Activated B cell treated with CpG ODN at 0.5 μM for 24 hours (primary cell): ENCODE measurements at regions not wholly inside any gene's neighbourhood (a gene's known extent, or its start where the extent isn't known, plus 50 kb on each side); places are given as distances from the start of the nearest gene placed in this dataset.

ENCODE experiments used
- ATAC-seq: fragments of 200-7000 bp; cut with Tn5 transposase; one replicate; pipeline ENCODE4 v1.10.0; 2021; ENCODE audit warnings: low read depth, mild to moderate bottlenecking, moderate library complexity
- CTCF ChIA-PET: fragments of 350-600 bp; sonication (Branson Sonifier 250); formaldehyde crosslinking; loops from one replicate; lab custom pipeline; 2021; ENCODE audit warnings: antibody characterized with exemption; lab: Charles Lee
- POLR2A ChIA-PET: fragments of 350-600 bp; sonication (Branson Sonifier 250); formaldehyde crosslinking; loops from one replicate; lab custom pipeline; 2021; ENCODE audit warnings: antibody characterized with exemption; lab: Charles Lee
- DNase-seq: peaks from one replicate; pipeline ENCODE4 v3.0.0; 2022
- H3K27ac Mint-ChIP-seq: one replicate; pipeline ENCODE4 v1.8.0; 2020; ENCODE audit warnings: mixed read lengths
- H3K27me3 Mint-ChIP-seq: one replicate; pipeline ENCODE4 v1.8.0; 2021; ENCODE audit warnings: mixed read lengths
- H3K36me3 Mint-ChIP-seq: one replicate; pipeline ENCODE4 v1.8.0; 2021; ENCODE audit warnings: low read depth, mixed read lengths
- H3K4me1 Mint-ChIP-seq: one replicate; pipeline ENCODE4 v1.8.0; 2021; ENCODE audit warnings: mixed read lengths
- H3K4me3 Mint-ChIP-seq: one replicate; pipeline ENCODE4 v1.8.0; 2020; ENCODE audit warnings: mild to moderate bottlenecking, mixed read lengths
- H3K9me3 Mint-ChIP-seq: one replicate; pipeline ENCODE4 v1.8.0; 2020; ENCODE audit warnings: mixed read lengths
- CTCF ChIP-seq: fragments of 200-600 bp; IDR thresholded peaks from one replicate; pipeline ENCODE4 v1.8.0; 2022; ENCODE audit warnings: antibody characterized with exemption, mild to moderate bottlenecking
- intact Hi-C: fragments of 100-400 bp; cut with micrococcal nuclease; formaldehyde crosslinking; loops from one replicate; pipeline ENCODE4 v1.15.1; 2024

DNA sequence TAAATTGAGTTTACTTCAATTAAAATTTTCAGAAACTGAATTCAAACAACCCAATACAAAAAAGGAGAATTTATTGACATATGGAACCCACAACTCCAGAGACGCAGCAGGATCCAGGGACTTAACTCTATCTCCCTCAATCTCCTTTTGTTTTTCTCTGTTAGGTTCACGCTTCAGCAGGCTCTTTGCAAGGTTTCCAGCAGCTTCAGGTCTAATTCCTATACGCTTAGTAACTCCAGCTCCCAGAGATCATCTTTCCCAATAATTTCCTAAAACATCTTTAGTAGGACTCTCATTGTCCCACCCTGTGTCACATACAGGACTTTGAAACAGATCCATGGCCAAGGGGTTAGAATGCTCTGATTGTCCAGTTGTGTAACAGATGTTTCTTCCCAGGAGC, 175.2 kb downstream of the RMST start:
- intact Hi-C loops = no loop called here
- no peak for DNase-seq
- Mint-ChIP-seq H3K36me3 (no peaks in the 10 kb centered on the region), H3K9me3 (no peaks in the 10 kb centered on the region), H3K4me3 (no peak overlapping the region), H3K27ac (no peak overlapping the region), H3K27me3 (no peaks in the 10 kb centered on the region), H3K4me1 (no peaks in the 10 kb centered on the region)
- ATAC-seq = no peak
- ChIA-PET CTCF (no interaction called here), POLR2A (no interaction called here)
- no peak for TF ChIP-seq CTCF

GRCh38 chr12:97638739-97639138, 176.1 kb downstream of the RMST start:
- no peak for DNase-seq

DNA sequence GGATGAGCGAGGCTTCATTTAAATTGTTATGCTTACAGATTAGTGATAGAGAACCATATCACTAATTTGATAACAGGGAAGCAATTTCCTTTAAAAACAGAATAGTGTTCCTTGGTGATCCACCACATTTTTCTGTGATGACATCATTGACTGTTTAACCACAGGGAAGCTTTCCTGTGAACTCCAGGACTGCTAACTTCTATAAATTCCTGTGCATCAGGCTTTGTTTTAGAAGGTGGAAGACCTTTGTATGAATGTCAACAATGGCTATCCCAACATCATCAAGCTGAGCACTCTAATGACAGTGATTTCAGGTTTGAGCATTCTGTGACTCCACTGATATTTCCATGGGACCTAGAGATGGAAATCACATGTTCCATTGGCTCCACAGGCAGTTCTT, 177.1 kb downstream of the RMST start:
- ATAC-seq (no peak), DNase-seq (no peak)
- Mint-ChIP-seq H3K4me1 (no peaks in the 10 kb centered on the region), H3K27me3 (no peaks in the 10 kb centered on the region), H3K4me3 (no peak overlapping the region), H3K27ac (no peak overlapping the region), H3K36me3 (no peaks in the 10 kb centered on the region), H3K9me3 (peaks cover 2% of the 10 kb centered on the region)
- CTCF ChIA-PET = no interaction called here
- POLR2A ChIA-PET = no interaction called here
- intact Hi-C loops = no loop called here
- TF ChIP-seq CTCF = no peak

More at GRCh38 chr12:97638739-97639138, 176.1 kb downstream of the RMST start:
- no peak for TF ChIP-seq CTCF
- Mint-ChIP-seq H3K27ac (no peak overlapping the region), H3K4me3 (no peak overlapping the region), H3K27me3 (no peaks in the 10 kb centered on the region), H3K9me3 (peaks cover 2% of the 10 kb centered on the region), H3K36me3 (no peaks in the 10 kb centered on the region), H3K4me1 (no peaks in the 10 kb centered on the region)
- ChIA-PET CTCF (no interaction called here), POLR2A (no interaction called here)
- intact Hi-C loops = no loop called here
- ATAC-seq = no peak

DNA sequence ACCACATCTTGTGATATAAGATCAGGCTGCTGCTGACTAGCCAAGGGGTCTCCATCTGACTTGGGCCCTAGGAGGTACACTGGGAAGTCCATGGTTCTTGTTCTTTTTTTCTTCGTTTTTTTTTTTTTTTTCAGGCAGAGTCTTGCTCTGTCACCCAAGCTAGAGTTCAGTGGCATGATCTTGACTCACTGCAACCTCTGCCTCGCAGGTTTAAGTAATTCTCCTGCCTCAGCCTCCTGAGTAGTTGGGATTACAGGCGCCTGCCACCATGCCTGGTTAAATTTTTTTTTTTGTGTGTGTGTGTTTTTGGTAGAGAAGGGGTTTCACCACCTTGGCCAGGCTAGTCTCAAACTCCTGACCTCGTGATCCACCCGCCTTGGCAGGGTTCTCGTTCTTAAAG, 178.2 kb downstream of the RMST start:
- H3K36me3 Mint-ChIP-seq = no peaks in the 10 kb centered on the region
- ATAC-seq (no peak), DNase-seq (no peak)
- ChIA-PET CTCF (no interaction called here), POLR2A (no interaction called here)
- H3K27me3 Mint-ChIP-seq = no peaks in the 10 kb centered on the region
- intact Hi-C loops = no loop called here
- H3K9me3 Mint-ChIP-seq = peaks cover 2% of the 10 kb centered on the region
- no peak overlapping the region for H3K4me3 Mint-ChIP-seq
- no peaks in the 10 kb centered on the region for H3K4me1 Mint-ChIP-seq
- TF ChIP-seq CTCF = no peak
- no peak overlapping the region for H3K27ac Mint-ChIP-seq

DNA sequence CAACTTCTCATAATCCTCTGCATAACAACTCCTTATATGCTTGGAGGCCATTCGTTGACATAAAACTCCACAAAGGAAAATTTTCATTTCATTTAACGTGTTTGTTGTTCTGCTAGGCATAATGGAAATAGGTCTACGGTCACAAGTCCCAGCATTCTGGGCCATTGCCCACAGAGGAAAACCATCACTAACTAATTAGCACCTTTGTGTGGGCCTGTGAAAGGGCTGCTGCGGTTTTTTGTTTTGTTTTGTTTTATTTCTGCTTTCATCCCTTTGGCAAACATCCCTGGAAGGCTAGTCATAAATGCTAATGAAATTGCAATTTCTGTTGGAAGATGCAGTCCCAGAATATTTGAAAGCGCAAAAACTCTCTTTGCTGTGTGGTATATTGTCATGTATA, 180.3 kb downstream of the RMST start:
- no peaks in the 10 kb centered on the region for H3K4me1 Mint-ChIP-seq
- H3K27me3 Mint-ChIP-seq = no peaks in the 10 kb centered on the region
- no peak for DNase-seq
- no peaks in the 10 kb centered on the region for H3K36me3 Mint-ChIP-seq
- ChIA-PET CTCF (no interaction called here), POLR2A (no interaction called here)
- peaks cover 2% of the 10 kb centered on the region for H3K9me3 Mint-ChIP-seq
- ATAC-seq = no peak
- no peak overlapping the region for H3K4me3 Mint-ChIP-seq
- no peak overlapping the region for H3K27ac Mint-ChIP-seq
- TF ChIP-seq CTCF = no peak
- intact Hi-C loops = no loop called here
